ENCODE measurements at regions not wholly inside any gene's neighbourhood (a gene's known extent, or its start where the extent isn't known, plus 50 kb on each side); places are given as distances from the start of the nearest gene placed in this dataset.

- intact Hi-C loops (cut with DNase I): no loop called here
- Histone ChIP-seq H3K36me3 (replicated peaks in 1 of 2; ENCODE audit: insufficient read depth in 1 of 2, low read depth in 2 of 2) (no peaks in the 10 kb centered on the region), H3K27ac (no peak overlapping the region), H3K9me3 (no peaks in the 10 kb centered on the region), H3K27me3 (no peaks in the 10 kb centered on the region), H3K4me1 (no peaks in the 10 kb centered on the region), H3K4me3 (no peak overlapping the region)
- DNase-seq (no peak), ATAC-seq (no peak)
- 69 to 71% methylated on average over 1 of the region's 1 CpG for WGBS, 2 donors
- TF ChIP-seq POLR2A (IDR thresholded peaks at IDR 0.05) (no peak), CTCF (IDR thresholded peaks at IDR 0.05) (no peak)
Observed at GRCh38 chr12:59839514-59839913, 243.7 kb downstream of the SLC16A7 start.

GRCh38 chr12:59843260-59843843 lies 247.5 kb downstream of the SLC16A7 start:
- H3K27me3 ChIP-seq: no peaks in the 10 kb centered on the region
- ATAC-seq: peak; percentile 55
- 37 to 38% methylated on average over 3 of the region's 3 CpGs for WGBS, 2 donors

GRCh38 chr12:59844750-59845149 lies 248.9 kb downstream of the SLC16A7 start:
- Histone ChIP-seq H3K36me3 (replicated peaks in 1 of 2; ENCODE audit: insufficient read depth in 1 of 2, low read depth in 2 of 2) (no peaks in the 10 kb centered on the region), H3K27me3 (no peaks in the 10 kb centered on the region), H3K4me3 (no peak overlapping the region), H3K27ac (no peak overlapping the region), H3K4me1 (no peaks in the 10 kb centered on the region), H3K9me3 (no peaks in the 10 kb centered on the region)
- intact Hi-C loops (cut with DNase I): no loop called here
- no peak for ATAC-seq
- DNase-seq: no peak
- TF ChIP-seq POLR2A (IDR thresholded peaks at IDR 0.05) (no peak), CTCF (IDR thresholded peaks at IDR 0.05) (no peak)

More at GRCh38 chr12:59843260-59843843, 247.5 kb downstream of the SLC16A7 start:
- Histone ChIP-seq H3K36me3 (replicated peaks in 1 of 2; ENCODE audit: insufficient read depth in 1 of 2, low read depth in 2 of 2) (no peaks in the 10 kb centered on the region), H3K4me1 (no peaks in the 10 kb centered on the region), H3K9me3 (no peaks in the 10 kb centered on the region), H3K4me3 (no peak overlapping the region), H3K27ac (no peak overlapping the region)
- TF ChIP-seq CTCF (IDR thresholded peaks at IDR 0.05): peak in 1 of 7 experiments; percentile 13
- no peak for TF ChIP-seq POLR2A (IDR thresholded peaks at IDR 0.05)
- DNase-seq: peak in 1 of 4 donors; percentile 5
- intact Hi-C loops (cut with DNase I): no loop called here

- ATAC-seq (no peak), DNase-seq (no peak)
- no peaks in the 10 kb centered on the region for H3K4me1 ChIP-seq
- TF ChIP-seq CTCF (IDR thresholded peaks at IDR 0.05): no peak
- TF ChIP-seq POLR2A (IDR thresholded peaks at IDR 0.05): no peak
- no peak overlapping the region for H3K27ac ChIP-seq
- 96 to 97% methylated on average over 1 of the region's 1 CpG for WGBS, 2 donors
- no peaks in the 10 kb centered on the region for H3K27me3 ChIP-seq
- intact Hi-C loops (cut with DNase I): no loop called here
- H3K36me3 ChIP-seq (replicated peaks in 1 of 2; ENCODE audit: insufficient read depth in 1 of 2, low read depth in 2 of 2): no peaks in the 10 kb centered on the region
- no peaks in the 10 kb centered on the region for H3K9me3 ChIP-seq
- no peak overlapping the region for H3K4me3 ChIP-seq
Observed at GRCh38 chr12:59845293-59845692, 249.5 kb downstream of the SLC16A7 start.

GRCh38 chr12:59847127-59847526 lies 251.3 kb downstream of the SLC16A7 start:
- H3K27me3 ChIP-seq: no peaks in the 10 kb centered on the region
- intact Hi-C loops (cut with DNase I): no loop called here
- no peaks in the 10 kb centered on the region for H3K4me1 ChIP-seq
- H3K4me3 ChIP-seq: no peak overlapping the region
- ATAC-seq: no peak
- no peaks in the 10 kb centered on the region for H3K9me3 ChIP-seq
- no peak for TF ChIP-seq CTCF (IDR thresholded peaks at IDR 0.05)
- no peak for TF ChIP-seq POLR2A (IDR thresholded peaks at IDR 0.05)
- DNase-seq: no peak
- no peak overlapping the region for H3K27ac ChIP-seq
- H3K36me3 ChIP-seq (replicated peaks in 1 of 2; ENCODE audit: insufficient read depth in 1 of 2, low read depth in 2 of 2): no peaks in the 10 kb centered on the region
